ENCODE measurements at regions not wholly inside any gene's neighbourhood (a gene's known extent, or its start where the extent isn't known, plus 50 kb on each side); places are given as distances from the start of the nearest gene placed in this dataset.

GRCh38 chr17:71037386-71037785 lies 868.1 kb downstream of the KCNJ2 start:
- Mint-ChIP-seq H3K36me3 (ENCODE audit: low read depth) (no peaks in the 10 kb centered on the region), H3K27me3 (no peaks in the 10 kb centered on the region), H3K9me3 (no peaks in the 10 kb centered on the region), H3K27ac (no peak overlapping the region), H3K4me1 (ENCODE audit: low read depth) (no peaks in the 10 kb centered on the region), H3K4me3 (no peak overlapping the region)
- ChIA-PET CTCF (no interaction called here), POLR2A (no interaction called here)
- no peak for ATAC-seq
- TF ChIP-seq CTCF (IDR thresholded peaks at IDR 0.05) = no peak
- DNase-seq = no peak
- intact Hi-C loops (cut with micrococcal nuclease) = no loop called here

- Mint-ChIP-seq H3K4me3 (no peak overlapping the region), H3K27ac (no peak overlapping the region), H3K27me3 (no peaks in the 10 kb centered on the region), H3K9me3 (no peaks in the 10 kb centered on the region), H3K4me1 (ENCODE audit: low read depth) (no peaks in the 10 kb centered on the region), H3K36me3 (ENCODE audit: low read depth) (no peaks in the 10 kb centered on the region)
- TF ChIP-seq CTCF (IDR thresholded peaks at IDR 0.05) = no peak
- no peak for ATAC-seq
- intact Hi-C loops (cut with micrococcal nuclease) = no loop called here
- ChIA-PET POLR2A (no interaction called here), CTCF (no interaction called here)
- no peak for DNase-seq
Observed at GRCh38 chr17:71039391-71039790, 870.1 kb downstream of the KCNJ2 start.

- POLR2A ChIA-PET = no interaction called here
- Mint-ChIP-seq H3K27me3 (no peaks in the 10 kb centered on the region), H3K36me3 (ENCODE audit: low read depth) (no peaks in the 10 kb centered on the region), H3K27ac (no peak overlapping the region), H3K4me3 (no peak overlapping the region), H3K4me1 (ENCODE audit: low read depth) (no peaks in the 10 kb centered on the region), H3K9me3 (peaks cover 9% of the 10 kb centered on the region)
- no peak for TF ChIP-seq CTCF (IDR thresholded peaks at IDR 0.05)
- CTCF ChIA-PET = no interaction called here
- no peak for ATAC-seq
- DNase-seq = no peak
- intact Hi-C loops (cut with micrococcal nuclease) = no loop called here
Observed at GRCh38 chr17:71052971-71053370, 883.6 kb downstream of the KCNJ2 start.

GRCh38 chr17:71055128-71055527 lies 885.8 kb downstream of the KCNJ2 start:
- no peaks in the 10 kb centered on the region for H3K36me3 Mint-ChIP-seq (ENCODE audit: low read depth)
- no peak overlapping the region for H3K4me3 Mint-ChIP-seq
- no peak for ATAC-seq
- H3K27ac Mint-ChIP-seq = no peak overlapping the region
- no peaks in the 10 kb centered on the region for H3K27me3 Mint-ChIP-seq
- POLR2A ChIA-PET = no interaction called here
- CTCF ChIA-PET = no interaction called here
- H3K4me1 Mint-ChIP-seq (ENCODE audit: low read depth) = no peaks in the 10 kb centered on the region
- peaks cover 11% of the 10 kb centered on the region for H3K9me3 Mint-ChIP-seq
- DNase-seq = no peak
- TF ChIP-seq CTCF (IDR thresholded peaks at IDR 0.05) = no peak
- intact Hi-C loops (cut with micrococcal nuclease) = no loop called here

- no peak overlapping the region for H3K27ac Mint-ChIP-seq
- DNase-seq = no peak
- peaks cover 15% of the 10 kb centered on the region for H3K9me3 Mint-ChIP-seq
- no peak for TF ChIP-seq CTCF (IDR thresholded peaks at IDR 0.05)
- no peaks in the 10 kb centered on the region for H3K4me1 Mint-ChIP-seq (ENCODE audit: low read depth)
- POLR2A ChIA-PET = no interaction called here
- intact Hi-C loops (cut with micrococcal nuclease) = no loop called here
- H3K36me3 Mint-ChIP-seq (ENCODE audit: low read depth) = no peaks in the 10 kb centered on the region
- H3K4me3 Mint-ChIP-seq = no peak overlapping the region
- no peak for ATAC-seq
- CTCF ChIA-PET = interaction anchor here (1.0 kb wide), 1 partner anchor 11 kb away, joined by 3 read pairs; no protein-coding TSS in a partner anchor
- no peaks in the 10 kb centered on the region for H3K27me3 Mint-ChIP-seq
Observed at GRCh38 chr17:71057448-71057847, 888.1 kb downstream of the KCNJ2 start.

Measured in activated CD8-positive, alpha-beta T cell treated with anti-CD3 and anti-CD28 coated beads for 36 hours (primary cell).